Mammary epithelial cell (primary cell): ENCODE measurements at regions not wholly inside any gene's neighbourhood (a gene's known extent, or its start where the extent isn't known, plus 50 kb on each side); places are given as distances from the start of the nearest gene placed in this dataset.

Experiments
- EZH2 ChIP-seq: IDR thresholded peaks from 2 replicates; pipeline ENCODE4 v1.6.1; 2012; ENCODE audit warnings: low read length, inconsistent platforms, borderline replicate concordance
- TF ChIP-seq, protein P1 (sequence below), 2 donors: IDR thresholded peaks in 1 of 2; conservative IDR thresholded peaks in 1 of 2; 2 replicates each; pipeline ENCODE4 v1.5.1; 2011 to 2012; ENCODE audit warnings: inconsistent platforms in 2 of 2, low read length in 2 of 2, mild to moderate bottlenecking in 2 of 2, control low read depth in 1 of 2, low read depth in 1 of 2; ENCODE audit not compliant: insufficient read depth in 1 of 2; ENCODE audit errors: extremely low read depth in 1 of 2

DNA sequence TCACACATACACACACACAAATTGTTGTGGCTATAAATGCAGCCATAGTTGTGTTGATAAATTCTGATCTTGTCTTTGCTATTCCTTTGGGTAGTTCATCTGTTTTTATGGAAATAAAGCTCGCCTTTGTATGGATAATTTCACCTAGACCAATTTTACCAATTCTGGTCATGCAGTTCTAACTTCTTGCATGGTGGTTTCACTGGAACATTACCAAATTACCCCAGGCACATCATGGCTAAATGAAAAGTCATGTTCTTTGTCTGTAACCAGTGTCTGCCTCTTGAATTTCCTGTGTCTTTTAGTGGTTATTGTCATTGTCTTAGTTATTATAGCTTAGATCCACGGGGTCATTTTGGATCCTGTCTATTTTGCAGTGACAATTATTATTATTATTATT, 50.3 kb upstream of the TMC1 start:
- TF ChIP-seq, protein P1, sequence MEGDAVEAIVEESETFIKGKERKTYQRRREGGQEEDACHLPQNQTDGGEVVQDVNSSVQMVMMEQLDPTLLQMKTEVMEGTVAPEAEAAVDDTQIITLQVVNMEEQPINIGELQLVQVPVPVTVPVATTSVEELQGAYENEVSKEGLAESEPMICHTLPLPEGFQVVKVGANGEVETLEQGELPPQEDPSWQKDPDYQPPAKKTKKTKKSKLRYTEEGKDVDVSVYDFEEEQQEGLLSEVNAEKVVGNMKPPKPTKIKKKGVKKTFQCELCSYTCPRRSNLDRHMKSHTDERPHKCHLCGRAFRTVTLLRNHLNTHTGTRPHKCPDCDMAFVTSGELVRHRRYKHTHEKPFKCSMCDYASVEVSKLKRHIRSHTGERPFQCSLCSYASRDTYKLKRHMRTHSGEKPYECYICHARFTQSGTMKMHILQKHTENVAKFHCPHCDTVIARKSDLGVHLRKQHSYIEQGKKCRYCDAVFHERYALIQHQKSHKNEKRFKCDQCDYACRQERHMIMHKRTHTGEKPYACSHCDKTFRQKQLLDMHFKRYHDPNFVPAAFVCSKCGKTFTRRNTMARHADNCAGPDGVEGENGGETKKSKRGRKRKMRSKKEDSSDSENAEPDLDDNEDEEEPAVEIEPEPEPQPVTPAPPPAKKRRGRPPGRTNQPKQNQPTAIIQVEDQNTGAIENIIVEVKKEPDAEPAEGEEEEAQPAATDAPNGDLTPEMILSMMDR (conservative IDR thresholded peaks at IDR 0.05 in 1 of 2, IDR thresholded peaks at IDR 0.05 in 1 of 2; ENCODE audit: extremely low read depth in 1 of 2, insufficient read depth in 1 of 2, low read depth in 1 of 2, low read length in 2 of 2) = no peak
- TF ChIP-seq EZH2 = no peak
